GM21526 (cell line): ENCODE measurements at regions not wholly inside any gene's neighbourhood (a gene's known extent, or its start where the extent isn't known, plus 50 kb on each side); places are given as distances from the start of the nearest gene placed in this dataset.

ENCODE experiments used
- ATAC-seq: cut with Tn5 transposase; IDR thresholded peaks from one replicate; pipeline ENCODE4 v1.9.1; 2021; ENCODE audit warnings: moderate library complexity; ENCODE audit not compliant: unreplicated experiment, low FRiP score

- ATAC-seq, result no peak
Observed at GRCh38 chr17:77266891-77267341, 126.1 kb downstream of the SEC14L1 start.

- ATAC-seq, result no peak
Observed at GRCh38 chr17:77269696-77270681, 129.2 kb downstream of the SEC14L1 start.

GRCh38 chr17:77271411-77271810 lies 130.6 kb downstream of the SEC14L1 start:
- no peak for ATAC-seq

- no peak for ATAC-seq
Observed at GRCh38 chr17:77273397-77274085, 132.8 kb downstream of the SEC14L1 start.

- no peak for ATAC-seq
Observed at GRCh38 chr17:77274096-77274845, 133.5 kb downstream of the SEC14L1 start.

GRCh38 chr17:77279448-77280303 lies 138.9 kb downstream of the SEC14L1 start:
- no peak for ATAC-seq

GRCh38 chr17:77280304-77281121 lies 139.7 kb downstream of the SEC14L1 start:
- peak; percentile 10 for ATAC-seq

GRCh38 chr17:77281122-77281903 lies 140.5 kb downstream of the SEC14L1 start:
- peak; percentile 64 for ATAC-seq

- ATAC-seq, result no peak
Observed at GRCh38 chr17:77281904-77282367, 141.2 kb downstream of the SEC14L1 start.

GRCh38 chr17:77282524-77283515 lies 142.1 kb downstream of the SEC14L1 start:
- ATAC-seq, result no peak

GRCh38 chr17:77284023-77284617 lies 143.4 kb downstream of the SEC14L1 start:
- no peak for ATAC-seq

GRCh38 chr17:77285594-77286390 lies 145.0 kb downstream of the SEC14L1 start:
- ATAC-seq, result no peak

- no peak for ATAC-seq
Observed at GRCh38 chr17:77286391-77286640, 145.5 kb downstream of the SEC14L1 start.

GRCh38 chr17:77286641-77287431 lies 146.1 kb downstream of the SEC14L1 start:
- ATAC-seq, result no peak

GRCh38 chr17:77287432-77288068 lies 146.8 kb downstream of the SEC14L1 start:
- no peak for ATAC-seq
